CD4-positive, alpha-beta T cell treated with Interleukin-4 for 1 hour (primary cell): ENCODE measurements at regions not wholly inside any gene's neighbourhood (a gene's known extent, or its start where the extent isn't known, plus 50 kb on each side); places are given as distances from the start of the nearest gene placed in this dataset.

Experiments
- DNase-seq, 2 donors: peaks; one replicate each; pipeline ENCODE4 v3.0.0-alpha.2; 2020 to 2022

DNA sequence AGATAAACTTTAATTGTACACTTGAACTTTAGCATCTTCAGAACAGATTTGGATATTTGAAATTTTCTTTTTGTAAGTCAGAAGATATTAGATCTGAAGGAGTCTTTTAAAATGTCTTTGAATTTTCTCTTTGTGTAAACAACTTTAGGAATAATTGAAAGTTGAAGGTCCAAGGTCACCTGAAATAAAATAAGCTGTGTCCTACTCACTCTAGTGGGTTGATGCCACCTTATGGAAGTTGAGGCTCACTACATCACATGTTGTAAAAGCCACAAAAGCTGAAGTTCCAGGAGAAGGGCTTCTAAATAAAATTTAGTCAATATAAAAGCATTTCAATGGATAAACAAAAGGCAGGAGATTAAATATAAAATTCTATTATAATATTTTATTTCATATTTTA, 122.0 kb upstream of the ATXN7L3B start:
- no peak for DNase-seq

DNA sequence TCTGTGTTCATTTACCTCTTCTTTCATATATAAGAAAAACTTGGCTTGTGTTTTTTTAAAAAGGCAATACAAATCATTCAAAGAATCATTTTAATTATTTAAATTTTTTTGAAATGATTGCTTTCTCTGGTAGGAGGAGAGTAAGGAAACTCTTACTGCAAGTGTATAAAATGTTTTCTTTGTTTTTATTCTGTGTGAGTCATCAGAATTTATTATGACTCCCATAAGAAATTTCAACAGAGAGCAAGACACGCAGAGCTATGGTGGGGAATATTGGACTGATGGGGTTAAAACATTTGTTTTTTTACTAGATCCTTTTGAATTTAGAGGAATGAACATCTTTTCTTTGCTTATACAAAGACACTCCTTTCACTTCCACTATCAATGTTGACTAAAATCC, 119.1 kb upstream of the ATXN7L3B start:
- DNase-seq, result no peak

DNA sequence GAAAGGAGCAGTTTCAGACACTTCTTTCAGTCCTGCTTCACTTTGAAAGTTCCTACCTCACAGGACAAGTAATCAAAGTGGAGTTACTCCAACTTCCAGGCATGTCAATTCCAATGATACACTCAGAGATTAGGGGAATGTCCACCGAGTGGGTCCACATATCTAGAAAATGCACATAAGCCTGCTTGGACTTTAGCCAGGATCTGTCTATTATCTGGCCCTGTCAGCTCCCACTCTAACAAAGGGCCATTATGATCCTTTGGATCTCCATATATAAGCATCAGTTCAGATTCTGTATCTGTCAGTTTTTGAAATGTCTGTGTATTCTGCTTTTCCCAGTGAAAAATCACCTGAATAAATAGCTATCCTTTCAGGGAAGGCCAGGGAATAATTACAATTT, 112.9 kb upstream of the ATXN7L3B start:
- DNase-seq, result no peak

DNA sequence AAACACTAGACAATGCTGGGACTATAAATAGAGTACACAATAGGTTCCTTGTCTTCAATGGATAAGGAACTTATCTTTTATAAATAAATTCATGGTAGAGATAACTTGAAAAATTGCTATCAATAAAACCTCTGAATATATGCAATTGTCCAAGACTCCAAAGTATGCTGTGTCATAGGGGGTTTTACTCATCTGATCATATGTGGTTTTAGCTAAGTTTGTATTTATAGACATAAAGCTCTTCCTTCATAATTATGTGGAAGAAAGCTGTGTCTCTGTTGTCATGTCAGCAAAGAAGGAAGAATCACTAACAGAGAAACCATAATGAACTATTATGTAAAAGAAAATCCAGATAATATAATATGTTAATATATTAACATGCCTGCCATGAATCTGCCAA, 111.5 kb upstream of the ATXN7L3B start:
- DNase-seq, result no peak

DNA sequence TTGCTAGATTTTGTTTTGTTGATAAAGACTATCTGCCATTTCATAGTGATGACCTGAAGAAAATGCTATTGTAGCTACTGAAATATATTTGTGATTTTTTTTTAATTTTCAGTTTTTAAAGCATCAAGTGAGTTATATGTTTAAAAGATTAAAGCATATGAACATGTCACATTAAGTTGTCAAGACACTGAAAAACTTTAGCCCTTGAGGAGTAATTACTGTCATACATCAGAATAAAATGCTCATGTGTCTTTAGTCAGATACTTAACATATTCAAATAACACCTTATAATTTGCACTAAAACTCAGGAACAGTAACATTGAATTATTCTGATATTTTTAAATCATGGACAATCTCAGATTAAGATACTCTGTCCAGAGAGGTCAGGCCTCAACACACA, 108.1 kb upstream of the ATXN7L3B start:
- no peak for DNase-seq

DNA sequence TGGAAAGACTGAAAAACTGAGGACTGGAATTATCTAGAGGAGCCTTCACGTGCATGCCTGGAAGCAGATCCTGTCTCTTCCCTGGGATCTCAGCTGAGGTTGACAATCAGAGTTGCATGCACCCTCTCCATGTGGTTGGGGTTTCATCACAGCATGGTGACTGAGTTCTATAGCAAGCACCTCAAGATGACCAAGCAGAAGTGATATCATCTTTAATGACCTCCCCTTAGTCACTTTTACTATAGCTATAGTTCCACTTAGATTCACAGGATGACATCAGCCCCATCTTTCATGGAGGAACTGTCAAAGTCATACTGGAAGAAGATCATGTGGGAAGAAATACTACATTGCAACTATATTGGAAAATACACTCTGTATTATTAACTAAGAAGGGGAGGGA, 105.8 kb upstream of the ATXN7L3B start:
- DNase-seq, result no peak

DNA sequence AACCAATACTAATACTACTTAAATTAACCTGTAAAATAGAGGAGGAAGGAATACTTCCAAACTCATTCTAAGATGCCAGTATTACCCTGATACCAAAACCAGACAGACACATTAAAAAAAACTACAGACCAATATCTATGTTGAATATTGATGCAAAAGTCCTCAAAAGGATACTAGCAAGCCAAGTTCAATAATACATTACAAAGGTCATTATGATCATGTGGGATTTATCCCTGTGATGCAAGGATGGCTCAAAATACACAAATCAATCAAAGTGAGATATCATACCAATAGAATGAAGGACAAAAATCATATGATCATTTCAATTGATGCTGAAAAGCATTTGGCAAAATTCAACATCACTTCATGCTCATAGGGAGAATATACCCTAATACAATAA, 97.2 kb upstream of the ATXN7L3B start:
- DNase-seq, result no peak

DNA sequence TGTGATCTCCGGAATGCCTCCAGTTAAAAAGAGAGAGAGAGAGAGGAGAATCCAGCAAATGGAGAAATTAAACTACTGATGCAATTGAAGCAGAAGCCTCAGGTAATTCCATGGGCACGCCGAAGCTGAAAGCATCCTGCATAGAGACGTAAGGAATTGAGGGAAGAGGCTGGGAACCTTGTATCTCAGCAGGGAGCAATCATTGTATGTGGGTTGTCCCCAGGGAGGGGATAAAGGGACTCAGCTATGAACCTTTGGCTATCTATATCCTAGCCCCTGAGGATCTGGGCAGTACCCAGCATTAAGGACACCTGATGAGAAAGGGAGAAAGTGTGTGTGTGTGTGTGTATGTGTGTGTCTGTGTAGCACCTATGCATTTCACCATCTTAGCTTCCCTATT, 95.8 kb upstream of the ATXN7L3B start:
- no peak for DNase-seq

DNA sequence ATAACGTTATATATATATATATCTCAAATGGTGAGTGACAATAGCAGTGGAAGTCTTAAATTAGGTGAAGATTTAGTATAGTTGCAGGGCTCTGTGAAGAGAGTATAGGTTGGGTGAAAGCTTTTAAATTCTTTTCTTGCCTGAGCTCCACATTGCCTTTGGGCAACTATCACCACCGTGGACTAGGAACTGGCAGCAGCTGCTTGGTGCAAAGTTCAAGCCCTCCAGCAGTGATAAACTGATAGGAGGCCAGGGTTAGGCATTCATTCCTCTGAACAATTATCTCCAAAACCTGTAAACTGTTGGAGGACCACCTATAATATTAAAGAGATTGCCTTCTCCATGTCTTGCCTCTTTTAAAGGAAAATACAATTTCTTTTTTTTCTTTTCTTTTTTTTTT, 91.2 kb upstream of the ATXN7L3B start:
- no peak for DNase-seq

DNA sequence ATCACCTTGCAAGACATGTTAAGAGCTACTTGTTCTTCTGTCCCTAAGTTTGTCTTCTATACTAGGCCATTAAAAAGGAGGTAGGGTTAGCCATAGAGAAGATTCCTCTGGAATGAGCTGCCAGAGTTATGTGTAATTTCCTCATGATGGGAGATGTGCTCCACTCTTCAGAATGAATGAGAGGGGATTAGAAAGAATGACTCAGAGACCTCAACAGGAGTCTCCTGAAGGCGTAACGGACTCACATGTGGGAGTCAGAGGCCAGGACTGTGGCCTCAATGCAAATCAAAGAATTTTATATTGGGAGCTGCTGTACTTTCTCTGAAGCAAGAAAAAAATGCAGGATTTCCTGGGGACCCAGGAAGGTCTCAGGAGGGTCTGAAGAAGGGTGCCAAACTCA, 87.8 kb upstream of the ATXN7L3B start:
- no peak for DNase-seq

DNA sequence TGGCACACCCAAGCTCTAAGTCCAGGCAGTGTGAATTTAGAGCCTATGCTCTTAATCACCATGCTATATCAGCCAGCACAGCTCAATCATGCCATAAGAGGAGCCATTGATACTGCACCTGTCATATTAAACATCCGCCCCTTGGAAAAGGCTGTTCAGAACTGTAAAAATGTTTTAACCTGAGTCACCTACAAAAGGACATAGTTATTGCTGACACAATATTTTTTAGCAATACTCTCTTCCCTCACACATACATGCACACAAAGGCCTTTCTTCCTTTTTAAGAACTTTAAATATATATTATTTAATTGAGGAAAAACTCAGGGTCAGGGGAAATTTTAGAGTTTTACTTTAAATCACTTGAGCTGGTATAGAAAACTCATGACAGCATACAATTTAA, 83.5 kb upstream of the ATXN7L3B start:
- no peak for DNase-seq

DNA sequence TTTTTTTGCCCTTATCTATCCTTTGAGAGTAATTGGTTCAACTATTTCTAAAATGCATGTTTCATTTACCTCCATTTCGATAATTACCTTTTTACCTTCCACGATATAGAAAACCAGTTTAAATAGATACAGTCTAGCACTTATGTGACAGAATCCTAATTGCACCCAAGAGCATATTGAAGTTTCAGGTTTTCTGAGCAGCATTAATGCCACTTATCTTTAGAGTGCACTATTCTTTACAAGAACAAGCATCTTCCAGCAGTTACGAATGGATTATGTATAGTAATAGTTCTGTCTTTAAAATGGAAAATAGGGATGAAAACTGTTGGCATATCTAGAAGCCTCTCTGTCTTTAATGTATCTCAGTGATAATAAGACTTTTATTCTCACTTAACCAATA, 82.2 kb upstream of the ATXN7L3B start:
- no peak for DNase-seq

DNA sequence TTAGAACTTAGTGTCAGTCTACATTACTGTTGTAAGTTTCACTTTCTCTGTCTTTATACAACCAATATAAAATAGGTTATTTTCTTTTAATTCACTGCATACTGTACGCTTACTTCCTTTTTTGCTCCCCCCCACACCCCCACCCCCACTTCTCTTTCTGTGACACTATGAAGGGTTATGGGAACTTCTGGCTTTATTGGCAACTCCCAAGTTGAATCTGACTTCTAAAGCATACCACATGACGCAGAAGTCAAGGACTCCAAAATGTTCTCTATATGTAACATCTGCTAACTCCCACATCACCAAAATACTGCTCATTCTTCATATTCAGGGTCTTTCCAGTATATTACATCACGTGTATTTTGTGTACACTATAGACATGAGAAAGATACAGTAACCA, 81.2 kb upstream of the ATXN7L3B start:
- no peak for DNase-seq

DNA sequence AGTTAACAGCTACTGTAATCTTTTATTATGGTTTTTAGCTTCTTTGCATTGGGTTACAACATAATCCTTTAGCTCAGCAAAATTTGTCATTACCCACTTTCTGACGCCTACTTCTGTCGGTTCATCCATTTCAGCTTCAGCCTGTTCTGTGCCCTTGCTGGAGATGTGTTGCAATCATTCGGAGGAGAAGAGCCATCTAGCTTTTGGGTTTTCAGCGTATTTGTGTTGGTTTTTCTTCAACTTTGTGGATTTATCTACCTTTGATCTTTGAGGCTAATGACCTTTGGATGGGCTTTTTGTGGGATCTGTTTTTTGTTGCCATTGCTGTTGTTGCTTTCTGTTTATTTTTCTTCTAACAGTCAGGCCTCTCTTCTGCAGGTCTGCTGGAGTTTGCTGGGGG, 69.2 kb upstream of the ATXN7L3B start:
- no peak for DNase-seq

DNA sequence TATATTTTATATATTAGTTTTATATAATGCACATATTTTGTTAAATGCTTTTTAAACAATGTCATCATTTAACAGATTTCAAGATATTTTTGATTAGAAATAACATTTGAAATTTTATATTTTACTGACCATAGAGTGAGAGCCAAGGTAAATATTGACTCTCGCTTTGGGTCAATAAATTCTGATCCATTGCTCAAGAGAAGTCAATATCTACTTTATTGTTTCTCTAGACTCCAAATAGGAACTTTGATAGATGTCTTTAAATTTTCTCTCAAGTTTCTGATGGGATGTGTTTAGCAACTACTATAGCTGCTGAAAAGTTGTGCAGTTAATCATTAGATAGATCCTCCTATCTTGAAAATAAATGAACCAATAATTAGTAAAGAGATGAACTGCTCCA, 61.4 kb upstream of the ATXN7L3B start:
- no peak for DNase-seq

DNA sequence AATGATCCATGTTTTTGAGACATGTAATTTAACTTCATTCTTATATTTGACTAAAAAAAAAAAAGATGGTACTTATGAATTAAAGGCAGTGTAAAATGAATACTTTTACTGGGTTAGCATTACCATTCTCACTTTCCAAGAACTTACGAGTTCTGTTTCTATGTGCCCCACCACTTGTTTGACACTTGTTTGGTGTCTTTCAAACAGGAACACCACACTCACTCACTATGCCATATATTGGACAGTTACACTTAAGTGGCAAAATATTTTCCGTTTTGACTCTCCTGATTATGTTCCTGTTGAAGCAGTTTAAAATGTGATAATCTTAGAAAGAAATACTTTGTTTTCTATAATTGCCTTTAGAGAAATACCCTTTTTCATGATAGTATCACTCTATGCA, 56.6 kb upstream of the ATXN7L3B start:
- no peak for DNase-seq

DNA sequence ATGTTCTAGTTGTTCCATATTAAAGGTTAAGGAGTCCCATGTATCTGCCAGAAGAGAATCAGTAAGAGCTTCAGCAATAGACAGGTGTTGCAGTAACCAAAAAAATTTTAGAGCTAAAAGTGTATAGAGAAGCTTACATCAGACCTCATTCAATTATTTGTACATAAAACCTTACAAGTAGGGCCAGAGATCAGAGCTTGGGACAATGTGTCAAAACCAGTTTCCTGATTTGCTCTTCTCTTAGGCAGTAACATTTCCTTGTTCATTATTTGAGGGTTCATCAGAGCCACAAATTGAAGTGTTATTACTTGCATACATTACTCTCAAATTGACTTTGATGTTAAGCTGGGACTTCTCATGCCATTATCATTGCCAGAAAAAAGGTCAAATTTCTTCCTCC, 55.5 kb upstream of the ATXN7L3B start:
- peak in 1 of 2 donors; percentile 7 for DNase-seq

DNA sequence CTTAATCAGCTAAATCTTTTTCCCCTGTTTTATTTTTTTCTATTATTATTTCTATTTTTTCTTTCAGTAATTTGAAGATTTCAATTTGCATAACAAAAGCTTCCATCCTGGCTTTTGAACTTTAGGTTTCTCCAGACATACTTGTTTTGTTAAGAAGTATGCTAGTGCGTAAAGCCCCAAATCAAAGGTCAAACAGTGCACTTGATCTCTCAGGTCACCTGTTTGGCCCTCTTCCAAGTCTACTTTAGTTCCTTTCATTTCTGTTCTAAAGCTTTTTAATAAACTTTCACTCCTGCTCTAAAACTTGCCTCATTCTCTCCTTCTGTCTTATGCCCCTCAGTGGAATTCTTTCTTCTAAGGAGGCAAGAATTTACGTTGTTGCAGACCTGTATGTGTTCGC, 54.6 kb upstream of the ATXN7L3B start:
- DNase-seq, result no peak
